22Rv1 (cell line): ENCODE measurements at regions not wholly inside any gene's neighbourhood (a gene's known extent, or its start where the extent isn't known, plus 50 kb on each side); places are given as distances from the start of the nearest gene placed in this dataset.

ENCODE experiments used
- CTCF ChIP-seq: fragments of 450-650 bp; IDR thresholded peaks from 2 replicates; pipeline ENCODE4 v1.5.1; 2017; ENCODE audit warnings: mild to moderate bottlenecking
- ZFX ChIP-seq: fragments of 450-650 bp; IDR thresholded peaks from 2 replicates; pipeline ENCODE4 v1.6.1; 2017; ENCODE audit warnings: antibody characterized with exemption, borderline replicate concordance

GRCh38 chr3:117603097-117603496 is 893.5 kb downstream of the TUSC7 start:
- no peak for TF ChIP-seq CTCF
- TF ChIP-seq ZFX, result no peak
